Urothelium cell line (cell line): ENCODE measurements at regions not wholly inside any gene's neighbourhood (a gene's known extent, or its start where the extent isn't known, plus 50 kb on each side); places are given as distances from the start of the nearest gene placed in this dataset.
A peak's percentile ranks its signal among the peaks of the same experiment; 100 is the strongest.
"Not testable (repeated sequence)": the region's sequence is repeated elsewhere in the genome, so short reads cannot be mapped to it uniquely, and the experiment has no call there.

ENCODE experiments used
- DNase-seq: peaks from one replicate; pipeline ENCODE4 v3.0.0; 2011; ENCODE audit warnings: low spot score, mixed read lengths
- FAIRE-seq: peaks from 2 replicates; lab custom pipeline; 2011; peaks lifted over from hg19 to GRCh38; lab: Jason Lieb, UNC

DNA sequence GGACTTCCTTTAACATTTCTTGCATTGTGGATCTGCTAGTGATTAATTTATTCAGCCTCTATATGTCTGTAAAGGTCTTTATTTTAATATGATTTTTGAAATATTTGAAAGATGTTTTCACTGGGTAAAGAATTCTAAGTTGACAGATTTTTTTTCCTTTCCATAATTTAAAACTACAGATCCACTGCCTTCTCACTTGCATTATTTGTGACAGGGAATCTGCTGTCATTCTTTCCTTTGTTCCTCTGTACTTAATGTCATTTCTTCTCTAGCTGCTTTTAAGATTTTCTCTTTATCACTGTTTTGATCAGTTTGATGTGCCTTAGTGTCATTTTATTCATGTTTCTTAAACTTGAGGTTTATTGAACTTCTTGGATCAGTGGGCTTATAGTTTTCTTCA is 159.9 kb downstream of the CYB561 start:
- DNase-seq (no peak), FAIRE-seq (no peak)

DNA sequence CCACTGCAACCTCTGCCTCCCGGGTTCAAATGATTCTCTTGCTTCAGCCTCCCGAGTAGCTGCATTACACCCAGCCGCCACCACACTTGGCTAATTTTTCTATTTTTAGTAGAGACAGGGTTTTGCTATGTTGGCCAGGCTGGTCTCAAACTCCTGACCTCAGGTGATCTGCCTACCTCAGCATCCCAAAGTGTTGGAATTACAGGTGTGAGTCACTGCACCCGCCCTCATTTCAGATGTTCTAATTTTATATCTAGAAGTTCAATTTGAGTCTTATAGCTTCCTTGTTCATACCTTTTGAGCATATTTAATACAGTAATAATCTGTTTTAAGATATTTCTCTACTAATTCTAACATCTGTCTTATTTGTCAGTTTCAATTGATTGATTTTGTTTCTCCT is 159.1 kb downstream of the CYB561 start:
- not testable (repeated sequence) for DNase-seq, FAIRE-seq

DNA sequence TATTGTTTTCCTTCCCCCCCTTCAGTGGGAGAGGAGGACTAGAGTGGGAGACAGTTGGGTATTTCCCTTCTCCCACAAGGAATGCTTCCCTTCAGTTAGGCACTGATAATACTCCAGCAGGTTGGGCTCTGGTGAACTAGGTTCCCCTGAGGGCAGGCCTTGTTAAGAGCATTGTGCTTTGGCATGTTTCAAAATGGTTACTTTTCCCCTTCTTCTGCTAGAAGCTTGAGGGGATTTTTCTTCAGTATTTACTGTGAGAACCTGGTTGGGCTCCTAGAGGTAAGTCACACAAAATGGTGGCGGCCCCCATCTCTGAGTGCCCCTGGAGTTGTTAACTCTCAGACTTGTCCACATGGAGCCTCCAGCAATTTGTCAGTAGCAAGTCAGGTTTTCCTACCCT is 156.2 kb downstream of the CYB561 start:
- no peak for FAIRE-seq
- DNase-seq = no peak

DNA sequence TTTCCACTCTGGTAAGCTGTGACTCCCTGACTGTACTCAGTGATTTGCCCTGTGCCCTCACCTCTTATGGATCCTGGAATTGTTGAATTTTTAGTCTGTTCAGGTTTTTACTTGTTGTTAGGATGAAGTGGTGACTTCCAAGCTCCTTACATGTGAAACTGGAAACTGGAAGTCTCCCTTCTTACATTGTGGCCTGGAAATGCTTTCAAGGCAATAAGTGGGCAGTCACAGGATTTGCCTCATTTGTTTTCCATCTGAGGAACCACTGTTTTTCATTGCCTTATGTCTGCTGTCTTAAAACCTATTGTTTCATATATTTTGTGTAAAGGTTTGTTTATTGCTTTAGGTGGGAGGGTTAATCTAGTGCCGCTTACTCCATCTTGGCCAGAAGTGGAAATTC is 155.8 kb downstream of the CYB561 start:
- DNase-seq (no peak), FAIRE-seq (no peak)

DNA sequence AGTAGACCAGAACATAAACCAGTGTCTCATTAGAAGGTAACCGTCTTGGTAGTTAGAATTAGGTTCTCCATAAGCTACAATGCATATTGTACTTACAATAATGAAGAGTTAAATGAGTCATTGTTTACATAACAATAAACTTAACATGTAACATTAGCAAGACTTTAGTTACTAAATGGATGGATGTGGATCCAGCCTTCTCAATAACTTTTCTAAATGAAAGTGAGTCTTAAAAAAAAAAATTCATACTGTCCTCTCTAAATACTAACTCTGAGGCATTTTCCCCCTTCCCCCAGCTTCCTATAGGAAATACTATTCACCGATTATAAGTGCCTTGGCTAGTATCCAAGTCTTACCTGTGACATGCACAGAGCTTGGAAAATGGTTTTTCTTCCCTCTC is 155.3 kb downstream of the CYB561 start:
- FAIRE-seq = no peak
- no peak for DNase-seq

DNA sequence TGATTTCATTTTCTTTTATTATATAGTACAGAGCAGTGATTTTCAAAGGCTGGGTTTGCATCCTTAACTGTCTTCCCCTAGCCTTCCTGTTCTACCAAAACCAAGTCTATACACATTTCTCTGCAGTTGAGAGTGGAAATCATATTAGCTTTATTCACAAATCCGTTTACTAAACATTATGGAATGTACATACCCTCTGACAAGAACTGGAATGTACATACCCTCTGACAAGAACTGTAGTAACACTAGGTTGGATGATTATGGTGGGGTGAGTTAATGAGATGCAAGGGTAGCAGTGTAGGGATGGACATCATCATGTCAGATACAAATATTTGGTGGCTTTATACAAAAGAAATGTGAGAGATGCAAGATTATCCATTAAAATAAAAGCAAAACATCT is 154.8 kb downstream of the CYB561 start:
- no peak for DNase-seq
- no peak for FAIRE-seq

DNA sequence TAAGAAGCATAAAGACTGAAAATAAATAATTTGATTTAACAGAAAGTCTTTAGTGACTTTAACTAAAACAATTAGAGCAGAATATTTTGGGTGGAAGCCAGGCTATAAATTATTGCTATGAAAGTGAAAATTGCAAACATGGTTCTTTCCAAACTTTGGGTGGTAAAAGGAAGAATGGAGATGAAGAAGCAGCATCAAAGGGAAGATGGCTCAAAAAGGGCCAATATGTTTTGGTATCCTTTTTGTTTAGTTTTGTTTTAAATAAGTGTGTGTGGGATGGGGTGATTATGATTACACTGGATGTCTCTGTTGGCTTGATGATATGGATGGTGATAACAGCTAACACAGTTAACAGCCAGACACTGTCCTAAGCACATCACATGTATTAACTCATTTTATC is 153.7 kb downstream of the CYB561 start:
- peak; percentile 62 for FAIRE-seq
- no peak for DNase-seq

DNA sequence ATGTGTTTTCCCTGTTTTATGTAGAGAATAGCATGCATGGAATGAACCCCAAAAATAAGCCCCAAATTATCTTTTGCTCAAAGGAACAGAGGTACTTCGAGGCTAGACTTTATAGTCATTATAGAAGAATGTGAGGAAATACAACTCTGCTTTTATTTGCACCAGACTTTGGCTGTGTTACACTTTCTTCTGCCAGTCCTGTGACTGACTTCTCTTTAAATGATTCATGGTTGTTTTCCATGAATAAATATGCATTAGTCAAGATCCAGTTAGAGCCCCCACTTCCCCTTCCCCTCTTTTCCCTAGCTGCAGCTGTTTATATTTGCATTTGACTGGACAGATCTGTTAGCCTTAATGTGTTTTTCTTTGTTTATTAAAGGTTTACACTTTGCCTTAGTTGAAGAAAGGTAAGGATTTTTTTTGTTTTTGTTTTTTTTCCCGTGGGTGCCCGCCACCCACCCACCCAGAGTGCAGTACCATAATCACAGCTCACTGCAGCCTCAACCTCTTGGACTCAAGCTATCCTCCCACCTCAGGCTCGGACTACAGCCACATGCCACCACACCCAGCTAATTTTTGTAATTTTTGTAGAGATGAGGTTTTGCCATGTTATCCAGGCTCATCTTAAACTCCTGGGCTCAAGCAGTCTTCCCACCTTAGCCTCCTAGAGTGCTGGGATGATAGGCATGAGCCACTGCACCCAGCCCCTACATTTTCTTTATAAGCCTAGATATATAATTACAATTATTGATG is 152.6 kb downstream of the CYB561 start:
- FAIRE-seq (no peak), DNase-seq (no peak)

DNA sequence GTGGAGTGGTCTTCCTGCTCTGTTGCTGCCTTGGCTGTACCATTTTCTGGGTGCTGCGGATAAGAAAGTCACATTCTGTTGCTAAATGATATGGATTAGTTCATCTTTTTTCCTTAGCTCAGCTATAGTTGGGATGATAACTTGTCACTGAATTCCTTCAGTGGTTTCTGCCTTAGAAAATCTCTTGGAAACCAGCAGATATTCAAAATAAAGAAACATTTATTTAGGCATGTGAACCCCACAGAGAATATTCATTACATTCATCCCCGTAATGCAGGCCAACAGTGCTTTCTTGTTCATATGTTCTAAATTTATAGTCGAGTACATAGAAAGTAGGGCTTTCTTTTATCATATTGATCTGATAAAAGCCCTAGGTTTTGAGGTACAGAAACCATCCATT is 151.3 kb downstream of the CYB561 start:
- no peak for FAIRE-seq
- DNase-seq = no peak

DNA sequence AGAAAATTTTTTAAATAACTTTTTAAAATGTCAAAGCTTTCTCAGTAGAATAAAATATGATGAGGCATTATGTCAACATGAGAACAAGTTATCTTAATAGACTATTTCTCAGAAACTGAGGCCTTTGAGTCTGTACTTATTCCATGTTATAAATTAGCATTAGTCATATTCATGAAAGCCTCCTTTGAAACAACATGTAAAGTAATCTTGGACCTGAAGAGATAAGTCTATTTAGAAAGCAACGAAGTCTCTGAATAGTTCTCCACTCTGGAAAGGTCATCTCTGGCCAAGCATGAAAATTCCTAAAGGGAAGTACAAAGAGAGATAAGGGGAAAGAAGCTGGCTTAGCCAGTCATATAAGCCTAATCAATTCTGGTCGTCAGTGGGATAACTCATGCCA is 150.8 kb downstream of the CYB561 start:
- no peak for FAIRE-seq
- DNase-seq = no peak

DNA sequence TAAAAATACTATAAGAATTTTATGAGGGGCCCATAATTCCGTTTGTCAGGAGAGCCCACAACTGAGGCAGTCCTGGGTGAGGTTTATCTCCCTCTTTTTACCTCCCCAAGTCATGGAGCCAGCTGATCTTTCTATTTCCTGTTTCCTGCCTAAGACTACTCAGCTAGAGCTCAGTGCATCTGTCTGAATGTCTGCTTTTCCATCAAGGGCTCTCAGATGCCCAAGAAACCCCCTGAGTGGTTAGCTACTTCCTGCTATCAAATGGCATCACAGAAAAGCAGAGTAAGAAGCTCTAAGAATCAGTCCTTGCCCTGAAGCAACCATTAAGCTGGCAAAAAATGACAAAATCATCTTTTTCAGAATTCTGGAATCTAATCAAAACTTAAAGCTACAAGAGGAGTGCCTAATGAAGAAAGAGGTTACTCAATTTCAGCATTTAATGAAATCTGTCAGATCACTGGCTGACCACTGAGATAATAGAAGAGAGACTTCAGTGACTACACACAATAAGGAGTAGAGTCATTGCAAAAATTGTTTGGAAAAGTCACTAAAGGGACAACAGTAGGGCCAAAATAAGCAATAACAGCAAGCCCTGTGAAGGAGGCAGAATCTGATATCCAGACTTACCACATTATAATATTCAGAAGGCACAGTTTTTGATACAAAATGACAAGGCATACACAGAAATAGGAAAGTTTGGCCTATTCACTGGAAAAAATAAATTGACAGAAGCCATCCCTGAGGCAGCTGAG is 150.1 kb downstream of the CYB561 start:
- DNase-seq (no peak), FAIRE-seq (no peak)

DNA sequence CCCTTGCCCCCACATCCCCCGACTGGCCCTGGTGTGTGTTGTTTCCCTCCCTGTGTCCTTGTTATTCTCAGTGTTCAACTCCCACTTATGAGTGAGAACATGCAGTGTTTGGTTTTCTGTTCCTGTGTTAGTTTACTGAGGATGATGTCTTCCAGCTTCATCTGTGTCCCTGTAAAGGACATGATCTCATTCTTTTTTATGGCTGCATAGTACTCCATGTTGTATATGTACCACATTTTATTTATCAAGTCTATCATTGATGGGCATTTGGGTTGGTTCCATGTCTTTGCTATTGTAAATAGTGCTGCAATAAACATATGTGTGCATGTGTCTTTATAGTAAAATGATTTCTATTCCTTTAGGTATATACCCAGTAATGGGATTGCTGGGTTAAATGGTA is 147.2 kb downstream of the CYB561 start:
- FAIRE-seq, DNase-seq: not testable (repeated sequence)

DNA sequence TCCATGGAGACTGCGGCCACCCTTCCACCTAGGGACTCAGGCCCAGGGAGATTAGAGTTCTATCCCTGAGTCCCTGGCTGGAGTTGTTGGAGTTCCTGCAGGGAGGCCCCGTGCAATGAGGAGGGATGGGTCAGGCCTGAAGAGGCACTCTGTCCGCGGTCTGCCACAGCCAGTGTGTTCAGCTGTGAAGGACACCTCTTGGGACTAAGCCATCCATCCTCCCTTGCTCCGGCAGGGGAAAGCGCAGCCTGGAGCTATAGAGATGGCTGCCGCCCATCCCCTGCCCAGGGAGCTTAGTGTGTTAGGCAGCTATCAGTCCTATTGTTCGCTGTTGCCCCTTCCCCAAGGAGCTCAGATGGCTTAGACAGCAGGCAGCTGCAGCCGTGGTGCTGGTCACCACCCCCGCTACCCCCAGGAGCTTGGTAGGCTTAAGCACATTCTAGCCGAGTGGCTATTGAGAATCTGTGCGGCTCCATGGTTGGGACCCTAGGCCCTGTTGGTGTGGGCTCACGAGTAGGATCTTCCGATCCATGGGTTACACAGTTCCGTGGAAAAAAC is 141.3 kb downstream of the CYB561 start:
- peak; percentile 5 for FAIRE-seq
- no peak for DNase-seq

DNA sequence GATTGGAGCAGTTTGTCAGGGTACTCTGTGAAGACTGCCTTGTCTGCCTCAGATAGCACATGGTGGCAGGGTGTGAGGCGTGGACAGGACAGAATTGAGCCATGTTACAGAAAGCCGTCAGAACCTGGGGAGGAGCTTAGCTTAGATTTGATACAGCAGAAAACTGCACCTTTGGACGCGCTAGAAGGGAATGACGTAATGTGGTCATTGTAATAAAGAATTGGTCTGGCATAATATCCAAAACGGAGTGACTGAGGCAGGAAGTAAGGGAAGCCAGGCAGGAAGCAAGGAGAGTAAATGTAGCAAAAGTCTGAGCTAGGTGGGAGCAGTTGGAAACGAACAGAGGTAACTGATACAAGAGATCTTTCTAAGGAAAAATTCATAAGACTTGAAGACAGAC is 140.2 kb downstream of the CYB561 start:
- no peak for DNase-seq
- no peak for FAIRE-seq

DNA sequence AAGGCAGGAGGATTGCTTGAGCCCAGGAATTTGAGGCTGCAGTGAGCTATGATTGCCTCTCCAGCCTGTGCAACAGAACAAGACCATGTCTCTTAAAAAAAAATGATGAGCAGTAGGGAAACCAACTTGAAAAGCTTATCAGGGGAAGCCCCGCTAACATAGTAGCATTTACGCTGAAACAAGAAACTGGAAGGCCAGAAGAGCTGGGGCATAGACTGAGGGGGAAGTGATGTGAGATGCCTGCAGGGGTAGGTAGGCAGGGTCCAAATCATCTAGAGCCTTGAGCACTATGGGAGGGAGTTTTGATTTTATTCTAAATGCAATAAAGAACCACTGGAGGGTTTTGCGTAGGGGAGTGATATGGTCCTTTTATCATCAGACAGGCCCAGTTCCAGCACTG is 139.3 kb downstream of the CYB561 start:
- FAIRE-seq (no peak), DNase-seq (no peak)

DNA sequence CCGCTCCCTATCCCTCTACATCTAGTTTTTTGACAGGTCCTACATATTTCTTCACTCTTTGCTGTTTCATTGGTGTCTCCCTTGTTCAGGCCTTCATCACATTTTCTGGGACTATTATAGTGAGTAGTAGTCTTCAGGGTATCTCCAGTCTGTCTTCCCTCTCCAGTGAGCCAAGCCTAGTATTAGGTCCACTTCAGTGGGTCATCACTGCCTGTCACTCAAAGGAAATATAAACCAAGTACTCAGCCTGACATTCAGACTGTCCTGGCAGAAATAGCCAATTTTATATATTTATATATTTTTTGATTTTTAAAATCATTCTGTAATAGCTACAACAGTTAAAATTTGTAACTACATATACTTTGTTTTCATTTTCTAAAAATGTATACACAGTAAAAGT is 137.8 kb downstream of the CYB561 start:
- FAIRE-seq (no peak), DNase-seq (no peak)

DNA sequence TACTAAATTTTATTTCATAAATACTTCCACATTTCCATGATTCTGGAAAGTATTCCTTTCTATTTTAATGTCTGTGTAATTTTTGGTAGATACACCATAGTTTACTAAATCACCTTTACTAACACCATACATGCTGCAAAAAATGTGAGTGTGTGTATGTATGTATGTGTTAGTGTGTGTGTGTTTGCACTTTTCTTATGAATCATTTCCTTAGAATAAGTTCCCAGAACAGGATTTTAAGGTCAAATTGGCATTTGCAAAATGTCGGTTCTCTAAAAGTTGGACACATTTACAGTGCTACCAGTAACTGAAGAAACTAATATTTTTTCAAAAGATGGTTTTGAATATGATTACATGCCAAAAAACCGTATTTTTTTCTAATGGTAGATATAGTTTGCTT is 137.1 kb downstream of the CYB561 start:
- FAIRE-seq = no peak
- DNase-seq = no peak

DNA sequence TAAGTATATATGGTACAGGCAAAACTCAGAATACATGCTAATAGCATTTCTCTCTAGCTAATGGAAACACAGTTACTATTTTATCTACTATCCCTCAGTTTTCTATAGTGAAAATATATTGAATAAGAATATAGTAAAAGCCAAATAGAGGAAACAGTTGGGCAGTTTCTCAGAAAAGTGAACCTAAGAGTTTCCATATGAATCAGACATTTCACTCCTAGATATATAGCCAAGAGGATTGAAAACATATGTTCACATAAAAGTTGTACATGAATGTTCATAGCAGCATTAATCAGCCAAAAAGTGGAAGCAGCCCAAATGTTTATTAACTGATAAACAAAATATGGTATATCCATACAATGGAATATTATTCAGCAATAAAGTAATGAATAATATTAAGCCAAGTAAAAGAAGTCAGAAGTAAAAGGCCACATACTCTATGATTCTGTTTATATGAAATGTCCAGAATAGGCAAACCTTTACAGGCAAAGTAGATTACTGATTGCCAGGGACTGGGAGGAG is 134.6 kb downstream of the CYB561 start:
- no peak for DNase-seq
- FAIRE-seq = no peak

DNA sequence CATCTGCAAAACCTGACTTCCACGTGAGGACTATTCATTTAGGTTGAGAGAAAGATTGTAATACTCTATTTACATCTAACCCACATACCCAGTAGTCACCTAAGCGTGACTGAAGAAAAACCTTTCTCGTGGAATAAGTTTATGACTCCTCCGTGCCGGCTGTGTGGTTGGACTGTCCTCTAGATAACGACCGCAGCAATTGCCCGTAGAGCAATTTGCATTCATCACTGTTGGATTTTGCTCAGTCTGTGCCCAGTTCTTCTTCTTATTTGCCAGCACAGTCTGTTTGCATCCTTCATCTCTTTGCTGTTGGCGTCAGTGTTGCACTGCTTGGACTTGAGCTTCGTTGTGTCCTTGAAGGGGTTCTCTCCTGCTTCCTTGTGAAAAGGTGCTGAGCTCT is 131.3 kb downstream of the CYB561 start:
- DNase-seq (no peak), FAIRE-seq (no peak)

DNA sequence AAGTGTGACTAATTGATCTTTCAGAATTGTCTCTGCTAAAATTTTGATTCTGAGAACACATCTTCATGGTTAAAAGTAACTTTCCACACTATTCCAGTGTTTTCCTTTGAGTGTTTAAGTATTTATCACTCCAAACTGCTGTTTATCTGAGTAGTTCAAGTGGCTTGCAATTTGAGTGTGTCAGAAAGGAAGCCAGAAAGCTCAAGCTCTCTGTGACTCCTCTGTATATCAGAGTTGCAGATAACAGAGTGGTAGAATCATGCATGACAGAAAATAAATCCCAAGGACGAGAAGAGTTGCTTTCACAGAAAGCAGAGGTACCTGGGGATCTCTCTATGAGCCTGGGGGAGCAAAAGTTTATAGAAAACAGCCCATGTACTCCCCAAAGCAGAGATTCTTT is 130.0 kb downstream of the CYB561 start:
- FAIRE-seq (no peak), DNase-seq (no peak)

DNA sequence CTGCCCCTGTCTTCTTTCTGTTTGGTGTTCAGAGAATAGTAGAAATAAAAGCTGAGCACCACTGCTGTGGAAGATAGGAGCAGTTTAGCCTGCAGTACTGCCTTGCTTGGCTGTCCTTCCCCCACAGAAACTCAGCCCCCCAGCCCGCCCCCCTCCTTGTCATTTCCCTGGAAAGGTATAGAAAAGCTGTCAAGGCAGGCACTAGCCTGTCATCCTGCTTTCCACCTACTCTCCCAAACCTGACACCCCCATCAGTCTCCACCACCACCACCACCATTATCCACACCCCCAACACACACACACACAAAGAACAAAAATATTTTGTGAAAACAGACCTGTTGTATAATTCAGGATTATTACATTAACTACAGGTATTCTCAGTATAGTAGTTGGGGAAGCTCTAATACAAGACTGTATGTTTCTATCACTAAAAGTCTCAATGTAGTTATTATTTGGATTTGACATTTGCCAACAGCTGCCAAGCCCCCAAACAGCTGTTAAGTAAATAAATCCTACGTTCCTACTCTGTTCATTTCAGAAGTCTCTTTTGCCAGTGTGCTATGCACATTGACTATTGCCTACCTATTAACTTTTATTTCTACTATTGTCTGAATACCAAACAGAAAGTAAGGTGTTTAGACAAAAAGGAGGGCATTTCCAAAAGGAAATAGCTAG is 128.8 kb downstream of the CYB561 start:
- DNase-seq (no peak), FAIRE-seq (no peak)
